GM12878 (cell line): ENCODE measurements at regions not wholly inside any gene's neighbourhood (a gene's known extent, or its start where the extent isn't known, plus 50 kb on each side); places are given as distances from the start of the nearest gene placed in this dataset.

Experiments
- ATAC-seq: fragments of 200-7000 bp; cut with Tn5 transposase; 3 replicates; pipeline ENCODE4 v1.9.1; 2020; ENCODE audit warnings: mild to moderate bottlenecking, moderate library complexity
- BruUV-seq: library from RNA; stranded (reverse); fragments of 400-500 nt; replicated peaks from 2 replicates; lab custom pipeline; 2021; lab: Mats Ljungman, UMichigan
- CTCF ChIA-PET: fragments of 300-600 bp; sonication (Branson Sonifier 250); formaldehyde crosslinking; extraction: SDS; loops from one replicate; lab custom pipeline; 2021; ENCODE audit warnings: inconsistent platforms; lab: Yijun Ruan, JAX
- POLR2A ChIA-PET: fragments of 350-600 bp; formaldehyde crosslinking; extraction: SDS; loops from one replicate; lab custom pipeline; 2021; ENCODE audit warnings: inconsistent platforms; lab: Charles Lee
- RAD21 ChIA-PET: fragments of 300-600 bp; sonication (Branson Sonifier 250); formaldehyde crosslinking; loops from one replicate; lab custom pipeline; 2023; ENCODE audit warnings: antibody characterized with exemption; ENCODE audit not compliant: unreplicated experiment; lab: Charles Lee
- SMC1A ChIA-PET: fragments of 300-600 bp; sonication (Branson Sonifier 250); formaldehyde crosslinking; loops from one replicate; lab custom pipeline; 2023; ENCODE audit not compliant: unreplicated experiment, uncharacterized antibody; lab: Charles Lee
- DNase-seq: peaks from one replicate; pipeline ENCODE4 v3.0.0-alpha.2; 2011; ENCODE audit warnings: low read depth, low spot score
- FAIRE-seq: peaks from 3 replicates; lab custom pipeline; 2011; peaks lifted over from hg19 to GRCh38; lab: Jason Lieb, UNC
- H2AFZ ChIP-seq: 2 replicates; pipeline ENCODE4 v1.6.0; 2011; ENCODE audit warnings: low read depth, low read length, control low read depth; ENCODE audit not compliant: control insufficient read depth
- H3K27ac ChIP-seq: 2 replicates; pipeline ENCODE4 v1.5.1; 2011; ENCODE audit warnings: control low read depth; ENCODE audit not compliant: control insufficient read depth, insufficient read depth
- H3K27me3 ChIP-seq, 2 experiments: replicated peaks in 1 of 2; 2 replicates each; pipeline versions ENCODE4 v1.6.0 to v1.6.1; 2011; ENCODE audit warnings: low read length in 1 of 2; ENCODE audit not compliant: control insufficient read depth in 2 of 2, insufficient read depth in 2 of 2
- H3K36me3 ChIP-seq, 2 experiments: 2 replicates each; pipeline ENCODE4 v1.5.1; 2011; ENCODE audit warnings: low read length in 1 of 2; ENCODE audit not compliant: control insufficient read depth in 2 of 2, insufficient read depth in 2 of 2
- H3K4me1 ChIP-seq: 2 replicates; pipeline ENCODE4 v1.6.1; 2011; ENCODE audit warnings: mild to moderate bottlenecking, low read length, moderate library complexity, mixed read lengths; ENCODE audit not compliant: control insufficient read depth, insufficient read depth
- H3K4me2 ChIP-seq: 2 replicates; pipeline ENCODE4 v1.6.0; 2011; ENCODE audit warnings: control low read depth; ENCODE audit not compliant: control insufficient read depth, insufficient read depth
- H3K4me3 ChIP-seq: fragments of 200-600 bp; sonication (generic); 2 replicates; pipeline ENCODE4 v1.5.1; 2016
- H3K79me2 ChIP-seq: 2 replicates; pipeline ENCODE4 v1.6.0; 2011; ENCODE audit warnings: low read length; ENCODE audit not compliant: control insufficient read depth, insufficient read depth
- H3K9ac ChIP-seq: 2 replicates; pipeline ENCODE4 v1.8.0; 2011; ENCODE audit warnings: low read length, control low read depth, mixed read lengths; ENCODE audit not compliant: control insufficient read depth, insufficient read depth
- H3K9me3 ChIP-seq: replicated peaks from 3 replicates; pipeline ENCODE4 v1.5.1; 2011; ENCODE audit warnings: mild to moderate bottlenecking, low read length; ENCODE audit not compliant: control insufficient read depth, insufficient read depth
- H4K20me1 ChIP-seq: 2 replicates; pipeline ENCODE4 v1.6.0; 2011; ENCODE audit not compliant: control insufficient read depth, insufficient read depth
- ATF7 ChIP-seq: fragments of 450-650 bp; IDR thresholded peaks from 2 replicates; pipeline ENCODE4 v1.6.1; 2016; ENCODE audit warnings: low read depth, mild to moderate bottlenecking
- BCLAF1 ChIP-seq: fragments of 450-650 bp; IDR thresholded peaks from 2 replicates; pipeline ENCODE4 v1.6.1; 2017; ENCODE audit warnings: antibody characterized with exemption, mild to moderate bottlenecking, moderate library complexity
- EED ChIP-seq: sonication (generic); IDR thresholded peaks from 2 replicates; pipeline ENCODE4 v1.6.1; 2016; ENCODE audit warnings: antibody characterized with exemption, low read depth
- ZBTB11 ChIP-seq: fragments of 450-650 bp; formaldehyde crosslinking; IDR thresholded peaks from 2 replicates; pipeline ENCODE4 v1.5.0; 2022; ENCODE audit warnings: mild to moderate bottlenecking, missing genetic modification characterization
- ZNF592 ChIP-seq: fragments of 450-650 bp; IDR thresholded peaks from 2 replicates; pipeline ENCODE4 v1.6.1; 2017; ENCODE audit warnings: mild to moderate bottlenecking, moderate library complexity
- ZZZ3 ChIP-seq: IDR thresholded peaks from 2 replicates; pipeline ENCODE4 v1.6.1; 2011; ENCODE audit warnings: low read depth; ENCODE audit not compliant: control insufficient read depth, insufficient read length
- WGBS: methylation state at CpG from one replicate; pipeline ENCODE4 v1.1.6; 2016; ENCODE audit warnings: low lambda C conversion rate; ENCODE audit not compliant: insufficient replicate concordance, insufficient coverage; ENCODE audit errors: missing lambda C conversion rate; 5-methylcytosine and 5-hydroxymethylcytosine counted together
- in situ Hi-C: fragments of 300-500 bp; cut with MboI; formaldehyde crosslinking; loops from 9 replicates; pipeline ENCODE4 v1.14.3; 2018; ENCODE audit warnings: mixed read lengths
- intact Hi-C: fragments of 100-400 bp; cut with micrococcal nuclease; formaldehyde crosslinking; loops from one replicate; pipeline ENCODE4 v1.14.2; 2022; ENCODE audit not compliant: unreplicated experiment

GRCh38 chr15:95129574-95129973 lies 898.2 kb downstream of the MCTP2 start:
- SMC1A ChIA-PET, result no interaction called here
- no peak for FAIRE-seq
- Histone ChIP-seq H3K27me3 (no peaks in the 10 kb centered on the region), H2AFZ (no peak overlapping the region), H3K9me3 (no peaks in the 10 kb centered on the region), H3K4me2 (no peak overlapping the region), H3K4me3 (no peak overlapping the region), H3K27ac (no peak overlapping the region), H4K20me1 (no peaks in the 10 kb centered on the region), H3K36me3 (no peaks in the 10 kb centered on the region), H3K79me2 (no peaks in the 10 kb centered on the region), H3K9ac (no peak overlapping the region), H3K4me1 (no peaks in the 10 kb centered on the region)
- CTCF ChIA-PET, result no interaction called here
- in situ Hi-C loops, result no loop called here
- RAD21 ChIA-PET, result no interaction called here
- intact Hi-C loops, result no loop called here
- TF ChIP-seq BCLAF1 (no peak), EED (no peak)
- BruUV-seq, result no TSS peak
- POLR2A ChIA-PET, result no interaction called here
- ATAC-seq, result no peak
- DNase-seq, result no peak
- WGBS, result 4% methylated on average over 4 of the region's 4 CpGs

- SMC1A ChIA-PET, result no interaction called here
- no peak overlapping the region for H3K4me2 ChIP-seq
- no peaks in the 10 kb centered on the region for H3K36me3 ChIP-seq
- no peaks in the 10 kb centered on the region for H3K27me3 ChIP-seq
- no peak overlapping the region for H2AFZ ChIP-seq
- BruUV-seq, result no TSS peak
- H3K4me1 ChIP-seq, result no peaks in the 10 kb centered on the region
- CTCF ChIA-PET, result no interaction called here
- POLR2A ChIA-PET, result no interaction called here
- no peaks in the 10 kb centered on the region for H3K9me3 ChIP-seq
- no peak overlapping the region for H3K27ac ChIP-seq
- DNase-seq, result no peak
- WGBS, result 29% methylated on average over 5 of the region's 5 CpGs
- no peak for FAIRE-seq
- no peak for ATAC-seq
- H3K9ac ChIP-seq, result no peak overlapping the region
- intact Hi-C loops (no loop called here), in situ Hi-C loops (no loop called here)
- H4K20me1 ChIP-seq, result no peaks in the 10 kb centered on the region
- RAD21 ChIA-PET, result no interaction called here
- H3K4me3 ChIP-seq, result no peak overlapping the region
- no peaks in the 10 kb centered on the region for H3K79me2 ChIP-seq
- no peak for TF ChIP-seq ATF7
- no peak for TF ChIP-seq ZNF592
- no peak for TF ChIP-seq ZZZ3
- TF ChIP-seq ZBTB11 (CRISPR knock-in tag), result no peak
Observed at GRCh38 chr15:95131131-95131556, 899.8 kb downstream of the MCTP2 start.
